Neuron (in vitro differentiated cells): ENCODE measurements at regions not wholly inside any gene's neighbourhood (a gene's known extent, or its start where the extent isn't known, plus 50 kb on each side); places are given as distances from the start of the nearest gene placed in this dataset.

Experiments used
- H2AFZ ChIP-seq: one replicate; pipeline ENCODE4 v1.6.1; 2013; ENCODE audit warnings: low read depth, mild to moderate bottlenecking, inconsistent platforms, low read length, moderate library complexity
- H3K27me3 ChIP-seq: one replicate; pipeline ENCODE4 v1.6.1; 2013; ENCODE audit warnings: low read length; ENCODE audit not compliant: insufficient read depth
- H3K36me3 ChIP-seq: one replicate; pipeline ENCODE4 v1.6.1; 2013; ENCODE audit warnings: low read length; ENCODE audit not compliant: insufficient read depth
- H3K4me1 ChIP-seq: one replicate; pipeline ENCODE4 v1.6.1; 2013; ENCODE audit warnings: low read length; ENCODE audit not compliant: insufficient read depth
- H3K4me3 ChIP-seq: 2 replicates; pipeline ENCODE4 v1.5.1; 2013; ENCODE audit warnings: mild to moderate bottlenecking, low read length, moderate library complexity
- H3K9me3 ChIP-seq: one replicate; pipeline ENCODE4 v1.6.1; 2013; ENCODE audit warnings: low read length

- Histone ChIP-seq H3K36me3 (peaks cover 40% of the 10 kb centered on the region), H3K4me3 (no peak overlapping the region), H3K4me1 (peaks cover 22% of the 10 kb centered on the region), H2AFZ (no peak overlapping the region), H3K27me3 (no peaks in the 10 kb centered on the region), H3K9me3 (peaks cover 9% of the 10 kb centered on the region)
These were observed 194.6 kb downstream of the GLI2 start for GRCh38 chr2:120930236-120930635.

DNA sequence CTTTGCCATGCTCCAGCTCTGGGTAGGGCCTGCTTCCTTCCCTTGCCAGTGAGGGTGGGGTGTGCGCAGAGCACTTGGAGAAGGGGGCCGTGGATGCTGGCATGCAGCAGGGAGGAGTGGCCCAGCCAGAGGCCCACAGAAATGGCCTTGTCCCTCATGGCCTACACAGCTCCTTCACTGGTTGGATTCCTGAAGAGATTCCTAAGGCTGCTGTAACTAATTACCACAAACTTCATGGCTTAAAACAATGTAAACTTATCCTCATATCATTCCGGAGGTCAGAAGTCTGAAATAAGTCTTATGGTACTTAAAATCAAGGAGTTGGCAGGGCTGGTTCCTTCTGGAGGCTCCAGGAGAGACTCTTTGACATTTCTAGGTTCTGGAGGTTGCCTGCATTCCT, 195.2 kb downstream of the GLI2 start:
- H3K4me3 ChIP-seq = no peak overlapping the region
- H3K27me3 ChIP-seq = no peaks in the 10 kb centered on the region
- H3K4me1 ChIP-seq = peaks cover 26% of the 10 kb centered on the region
- peaks cover 9% of the 10 kb centered on the region for H3K9me3 ChIP-seq
- H3K36me3 ChIP-seq = peaks cover 40% of the 10 kb centered on the region
- H2AFZ ChIP-seq = no peak overlapping the region

GRCh38 chr2:120932472-120932871, 196.8 kb downstream of the GLI2 start:
- peaks cover 26% of the 10 kb centered on the region for H3K4me1 ChIP-seq

GRCh38 chr2:120932881-120933280, 197.2 kb downstream of the GLI2 start:
- Histone ChIP-seq H3K4me1 (peaks cover 26% of the 10 kb centered on the region), H3K9me3 (peaks cover 9% of the 10 kb centered on the region), H2AFZ (no peak overlapping the region), H3K36me3 (peaks cover 38% of the 10 kb centered on the region), H3K27me3 (no peaks in the 10 kb centered on the region), H3K4me3 (no peak overlapping the region)

More at GRCh38 chr2:120932472-120932871, 196.8 kb downstream of the GLI2 start:
- Histone ChIP-seq H3K4me3 (no peak overlapping the region), H3K36me3 (peaks cover 40% of the 10 kb centered on the region), H3K27me3 (no peaks in the 10 kb centered on the region), H3K9me3 (peaks cover 9% of the 10 kb centered on the region), H2AFZ (no peak overlapping the region)

GRCh38 chr2:120933693-120934573, 198.3 kb downstream of the GLI2 start:
- H3K4me1 ChIP-seq = peaks cover 26% of the 10 kb centered on the region
- H2AFZ ChIP-seq = no peak overlapping the region
- H3K36me3 ChIP-seq = peaks cover 36% of the 10 kb centered on the region
- peaks cover 9% of the 10 kb centered on the region for H3K9me3 ChIP-seq
- no peaks in the 10 kb centered on the region for H3K27me3 ChIP-seq
- no peak overlapping the region for H3K4me3 ChIP-seq

GRCh38 chr2:120934574-120935338, 199.1 kb downstream of the GLI2 start:
- Histone ChIP-seq H3K36me3 (peaks cover 32% of the 10 kb centered on the region), H3K4me1 (peaks cover 26% of the 10 kb centered on the region)

DNA sequence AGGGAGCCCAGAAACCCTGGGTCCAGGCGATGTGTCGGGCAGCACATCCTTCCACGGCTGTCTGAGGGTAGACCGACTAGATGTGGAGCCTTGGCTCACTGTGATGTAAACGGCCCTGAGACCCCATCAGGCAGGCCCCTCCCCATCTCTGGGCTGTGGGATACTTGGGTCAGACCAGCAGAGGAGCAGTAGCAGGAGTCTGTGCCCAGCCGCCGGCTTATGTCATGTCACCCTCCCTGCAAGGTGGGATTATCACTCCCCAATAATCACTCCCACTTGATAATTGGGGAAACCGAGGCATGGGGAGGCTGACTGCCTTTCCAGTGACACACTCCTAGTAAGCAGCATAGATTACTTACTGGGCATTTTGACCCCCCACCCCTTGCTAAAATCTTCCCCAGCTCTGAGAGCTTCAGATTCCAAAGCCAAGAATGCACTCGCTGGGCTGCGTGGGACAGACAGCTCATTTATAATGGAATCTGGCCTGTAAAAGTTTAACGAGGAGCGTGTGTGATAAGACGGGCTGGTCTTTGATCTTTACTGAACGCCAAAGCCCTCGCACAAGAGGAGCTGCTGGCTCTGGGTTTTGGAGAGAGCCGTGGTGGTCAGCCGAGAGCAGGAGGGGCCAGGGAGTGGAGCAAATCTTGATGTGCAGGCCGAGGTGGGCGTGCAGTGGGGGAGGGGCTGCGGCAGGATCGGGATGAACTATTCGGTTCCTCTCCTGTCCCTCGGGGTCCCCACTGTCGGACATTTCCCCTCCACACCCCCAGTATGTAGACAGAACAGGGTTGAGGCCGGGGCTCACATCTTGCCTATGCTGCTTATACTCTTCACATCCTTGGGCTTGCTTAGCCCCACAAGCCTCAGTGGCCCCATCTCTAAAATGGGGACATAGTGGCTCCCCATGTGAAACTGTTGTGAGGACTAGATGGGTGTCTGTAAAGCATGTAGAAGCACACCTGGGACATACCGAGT, 200.0 kb downstream of the GLI2 start:
- no peak overlapping the region for H3K4me3 ChIP-seq
- H3K4me1 ChIP-seq = peaks cover 26% of the 10 kb centered on the region
- no peaks in the 10 kb centered on the region for H3K27me3 ChIP-seq
- H3K9me3 ChIP-seq = peaks cover 1% of the 10 kb centered on the region
- H2AFZ ChIP-seq = no peak overlapping the region
- peaks cover 23% of the 10 kb centered on the region for H3K36me3 ChIP-seq

More at GRCh38 chr2:120934574-120935338, 199.1 kb downstream of the GLI2 start:
- no peaks in the 10 kb centered on the region for H3K27me3 ChIP-seq
- H3K9me3 ChIP-seq = peaks cover 7% of the 10 kb centered on the region
- H3K4me3 ChIP-seq = no peak overlapping the region
- H2AFZ ChIP-seq = no peak overlapping the region

DNA sequence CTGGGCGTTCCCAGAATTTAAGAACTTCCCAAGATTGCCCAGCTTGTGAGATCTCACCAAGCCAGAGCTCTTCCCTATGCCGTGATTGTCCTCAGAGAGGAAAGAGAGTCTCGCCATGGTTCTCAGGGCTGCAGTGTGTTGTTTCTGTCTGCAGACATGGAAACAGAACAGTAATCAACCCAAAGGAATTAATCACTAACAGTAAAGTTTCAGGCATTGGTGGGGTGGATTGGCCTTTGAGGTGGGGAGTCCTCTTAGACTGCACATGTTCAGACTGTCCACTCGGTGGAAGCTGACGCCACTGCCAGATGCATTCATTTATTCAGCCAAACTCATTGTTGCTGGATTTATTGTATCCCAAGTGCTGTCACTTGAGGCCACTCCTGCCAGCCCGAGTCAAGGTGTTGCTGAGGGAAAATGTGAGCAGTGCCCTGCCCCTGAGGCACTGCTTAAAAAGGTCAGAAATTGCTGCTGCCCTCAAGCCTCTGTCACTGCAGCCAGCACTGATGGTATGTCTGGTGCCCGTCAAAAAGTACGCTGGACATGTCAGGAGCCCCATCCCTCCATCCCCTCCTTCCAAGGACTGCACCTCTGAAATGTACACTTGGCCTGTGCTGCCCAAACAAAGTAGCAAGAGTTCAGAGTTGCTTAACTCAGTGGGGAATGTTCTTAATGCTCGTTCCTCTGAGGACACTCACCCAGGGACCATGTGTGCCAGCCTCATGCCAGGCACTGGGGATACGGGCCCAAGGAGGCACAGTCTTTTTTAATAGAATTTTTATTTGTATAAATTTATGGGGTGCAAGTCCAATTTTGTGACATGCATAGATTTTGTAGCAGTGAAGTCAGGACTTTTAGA, 201.0 kb downstream of the GLI2 start:
- no peak overlapping the region for H3K4me3 ChIP-seq
- H3K4me1 ChIP-seq = peaks cover 26% of the 10 kb centered on the region
- peaks cover 17% of the 10 kb centered on the region for H3K36me3 ChIP-seq
- no peaks in the 10 kb centered on the region for H3K27me3 ChIP-seq
- no peak overlapping the region for H2AFZ ChIP-seq
- no peaks in the 10 kb centered on the region for H3K9me3 ChIP-seq

DNA sequence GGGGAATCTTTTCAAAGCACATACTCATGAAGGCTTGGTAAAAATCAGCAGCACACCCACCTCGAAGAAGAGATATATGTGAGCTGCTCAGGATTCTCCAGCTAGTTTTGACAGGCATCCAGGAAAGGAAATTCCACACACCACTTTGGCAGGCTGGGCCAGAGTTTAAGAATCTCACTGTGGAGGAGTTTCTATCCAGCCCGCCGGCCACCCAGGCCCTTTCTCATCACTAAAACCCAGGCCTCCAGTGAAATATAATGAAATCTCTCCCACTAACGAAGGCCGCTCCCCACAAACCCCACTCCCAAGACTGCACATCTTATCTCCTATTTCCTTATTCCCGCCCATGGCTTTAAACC, 202.0 kb downstream of the GLI2 start:
- peaks cover 12% of the 10 kb centered on the region for H3K36me3 ChIP-seq
- no peaks in the 10 kb centered on the region for H3K9me3 ChIP-seq
- H3K27me3 ChIP-seq = no peaks in the 10 kb centered on the region
- no peak overlapping the region for H2AFZ ChIP-seq
- peaks cover 26% of the 10 kb centered on the region for H3K4me1 ChIP-seq
- no peak overlapping the region for H3K4me3 ChIP-seq

GRCh38 chr2:120938045-120938771, 202.5 kb downstream of the GLI2 start:
- Histone ChIP-seq H3K9me3 (no peaks in the 10 kb centered on the region), H2AFZ (no peak overlapping the region), H3K27me3 (no peaks in the 10 kb centered on the region), H3K36me3 (peaks cover 17% of the 10 kb centered on the region), H3K4me1 (peaks cover 24% of the 10 kb centered on the region), H3K4me3 (no peak overlapping the region)

DNA sequence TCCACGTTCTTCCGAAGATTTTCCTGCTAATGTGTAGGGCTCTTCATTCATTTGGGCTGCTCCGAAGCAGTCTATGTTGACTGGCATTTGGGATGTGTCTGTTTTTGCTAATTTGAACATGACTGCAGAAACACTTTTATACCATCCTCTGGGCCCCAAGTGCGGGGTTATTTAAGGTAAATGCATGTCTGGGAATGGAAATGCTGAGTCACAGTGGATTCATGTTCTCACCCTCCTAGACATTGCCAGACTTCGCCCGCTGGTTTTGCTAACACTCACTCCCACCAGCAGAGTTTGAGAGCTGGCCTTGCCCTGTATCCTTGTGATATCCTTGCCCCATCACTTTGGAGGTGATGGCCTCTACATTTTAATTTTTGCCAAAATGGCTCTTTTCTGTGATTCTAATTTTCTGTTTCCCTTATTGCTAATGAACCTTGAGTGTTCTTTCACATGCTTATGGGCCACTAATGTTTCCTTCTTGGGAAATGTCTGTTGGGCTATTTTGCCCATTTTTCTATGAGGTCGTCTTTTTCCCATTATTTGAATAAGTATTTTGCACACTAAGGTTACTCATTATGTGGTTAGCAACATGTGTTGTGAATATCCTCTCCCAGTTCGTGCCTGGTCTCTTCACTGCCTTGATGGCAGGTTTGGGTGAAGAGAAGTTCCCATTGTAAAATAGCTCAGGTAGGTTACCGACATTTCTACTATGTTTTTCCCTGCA, 204.1 kb downstream of the GLI2 start:
- Histone ChIP-seq H3K4me3 (no peak overlapping the region), H3K9me3 (no peaks in the 10 kb centered on the region), H3K4me1 (peaks cover 9% of the 10 kb centered on the region), H3K27me3 (no peaks in the 10 kb centered on the region), H3K36me3 (peaks cover 20% of the 10 kb centered on the region), H2AFZ (no peak overlapping the region)
